ENCODE measurements at regions not wholly inside any gene's neighbourhood (a gene's known extent, or its start where the extent isn't known, plus 50 kb on each side); places are given as distances from the start of the nearest gene placed in this dataset.

GRCh38 chr4:32199639-32200038 is 1479.5 kb downstream of the PCDH7 start:
- DNase-seq (ENCODE audit: low read depth, low spot score) (no peak), ATAC-seq (no peak)
- H3K9me2 ChIP-seq (ENCODE audit: insufficient read depth): no peaks in the 10 kb centered on the region
- no peak overlapping the region for H3K4me3 ChIP-seq (replicated peaks in 1 of 2; ENCODE audit: low read depth in 1 of 2, low read length in 2 of 2)
- RAD21 ChIA-PET (ENCODE audit: low non-redundant PET in 1 of 2, low total read pairs in 2 of 2, uncharacterized antibody in 2 of 2, unreplicated experiment in 2 of 2): no interaction called here
- H3K9me3 ChIP-seq (ENCODE audit: control insufficient read depth in 1 of 2, insufficient read depth in 1 of 2, low read depth in 1 of 2, low read length in 2 of 2): no peaks in the 10 kb centered on the region
- intact Hi-C loops (cut with micrococcal nuclease): no loop called here
- no peak overlapping the region for H3K4me2 ChIP-seq (ENCODE audit: low read length)
- H4K20me1 ChIP-seq (ENCODE audit: insufficient read depth): no peaks in the 10 kb centered on the region
- CTCF ChIA-PET: no interaction called here
- H2AFZ ChIP-seq (ENCODE audit: low read depth, low read length, poor library complexity, severe bottlenecking): no peak overlapping the region
- no peak overlapping the region for H3K27ac ChIP-seq (ENCODE audit: low read depth, low read length)
- no peaks in the 10 kb centered on the region for H3K36me3 ChIP-seq (ENCODE audit: control insufficient read depth in 1 of 2, insufficient read depth in 2 of 2, low read length in 2 of 2)
- BruUV-seq (replicated peaks): no TSS peak
- no peaks in the 10 kb centered on the region for H3K79me2 ChIP-seq (ENCODE audit: insufficient read depth, low read length)
- no peak overlapping the region for H3K9ac ChIP-seq (ENCODE audit: low read length)
- no peaks in the 10 kb centered on the region for H3K4me1 ChIP-seq (ENCODE audit: control insufficient read depth in 1 of 2, insufficient read depth in 2 of 2, low read length in 2 of 2)
- POLR2A ChIA-PET: interaction anchor here (0.6 kb wide), 1 partner anchor 363 kb away, joined by 3 read pairs; no protein-coding TSS in a partner anchor
- TF ChIP-seq, protein P1, sequence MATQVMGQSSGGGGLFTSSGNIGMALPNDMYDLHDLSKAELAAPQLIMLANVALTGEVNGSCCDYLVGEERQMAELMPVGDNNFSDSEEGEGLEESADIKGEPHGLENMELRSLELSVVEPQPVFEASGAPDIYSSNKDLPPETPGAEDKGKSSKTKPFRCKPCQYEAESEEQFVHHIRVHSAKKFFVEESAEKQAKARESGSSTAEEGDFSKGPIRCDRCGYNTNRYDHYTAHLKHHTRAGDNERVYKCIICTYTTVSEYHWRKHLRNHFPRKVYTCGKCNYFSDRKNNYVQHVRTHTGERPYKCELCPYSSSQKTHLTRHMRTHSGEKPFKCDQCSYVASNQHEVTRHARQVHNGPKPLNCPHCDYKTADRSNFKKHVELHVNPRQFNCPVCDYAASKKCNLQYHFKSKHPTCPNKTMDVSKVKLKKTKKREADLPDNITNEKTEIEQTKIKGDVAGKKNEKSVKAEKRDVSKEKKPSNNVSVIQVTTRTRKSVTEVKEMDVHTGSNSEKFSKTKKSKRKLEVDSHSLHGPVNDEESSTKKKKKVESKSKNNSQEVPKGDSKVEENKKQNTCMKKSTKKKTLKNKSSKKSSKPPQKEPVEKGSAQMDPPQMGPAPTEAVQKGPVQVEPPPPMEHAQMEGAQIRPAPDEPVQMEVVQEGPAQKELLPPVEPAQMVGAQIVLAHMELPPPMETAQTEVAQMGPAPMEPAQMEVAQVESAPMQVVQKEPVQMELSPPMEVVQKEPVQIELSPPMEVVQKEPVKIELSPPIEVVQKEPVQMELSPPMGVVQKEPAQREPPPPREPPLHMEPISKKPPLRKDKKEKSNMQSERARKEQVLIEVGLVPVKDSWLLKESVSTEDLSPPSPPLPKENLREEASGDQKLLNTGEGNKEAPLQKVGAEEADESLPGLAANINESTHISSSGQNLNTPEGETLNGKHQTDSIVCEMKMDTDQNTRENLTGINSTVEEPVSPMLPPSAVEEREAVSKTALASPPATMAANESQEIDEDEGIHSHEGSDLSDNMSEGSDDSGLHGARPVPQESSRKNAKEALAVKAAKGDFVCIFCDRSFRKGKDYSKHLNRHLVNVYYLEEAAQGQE (IDR thresholded peaks at IDR 0.05; ENCODE audit: low read depth): no peak
- TF ChIP-seq EZH2phosphoT487 (IDR thresholded peaks at IDR 0.05; ENCODE audit: borderline replicate concordance) (no peak), YY1 (IDR thresholded peaks at IDR 0.05; ENCODE audit: extremely low read depth, insufficient replicate concordance, low read depth, low read length) (no peak)
- no peaks in the 10 kb centered on the region for H3K27me3 ChIP-seq (ENCODE audit: insufficient read depth, low read length)

DNA sequence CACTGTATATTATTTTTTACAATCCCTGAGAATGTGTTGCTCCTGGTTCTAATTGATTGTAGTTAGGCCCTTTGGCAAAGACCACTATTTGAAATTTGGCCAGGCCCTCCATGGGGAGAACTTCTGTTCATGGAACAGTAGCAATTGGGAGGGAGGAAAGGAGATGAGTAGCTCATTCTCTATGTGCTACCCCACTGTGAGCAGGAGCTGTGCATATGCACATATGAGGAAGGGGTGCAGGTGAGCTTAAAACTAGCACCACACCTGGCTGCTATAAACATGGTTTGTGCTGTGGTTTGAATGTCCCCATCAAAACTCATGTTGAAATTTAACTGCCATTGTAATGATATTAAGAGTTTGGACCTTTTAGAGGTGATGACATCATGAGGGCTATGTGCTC is 1483.2 kb downstream of the PCDH7 start:
- no peak overlapping the region for H2AFZ ChIP-seq (ENCODE audit: low read depth, low read length, poor library complexity, severe bottlenecking)
- H3K9me2 ChIP-seq (ENCODE audit: insufficient read depth): no peaks in the 10 kb centered on the region
- H3K27me3 ChIP-seq (ENCODE audit: insufficient read depth, low read length): no peaks in the 10 kb centered on the region
- POLR2A ChIA-PET: no interaction called here
- no TSS peak for BruUV-seq (replicated peaks)
- H3K4me2 ChIP-seq (ENCODE audit: low read length): no peak overlapping the region
- no peak overlapping the region for H3K4me3 ChIP-seq (replicated peaks in 1 of 2; ENCODE audit: low read depth in 1 of 2, low read length in 2 of 2)
- intact Hi-C loops (cut with micrococcal nuclease): no loop called here
- RAD21 ChIA-PET (ENCODE audit: low non-redundant PET in 1 of 2, low total read pairs in 2 of 2, uncharacterized antibody in 2 of 2, unreplicated experiment in 2 of 2): no interaction called here
- ATAC-seq (no peak), DNase-seq (ENCODE audit: low read depth, low spot score) (no peak)
- H3K27ac ChIP-seq (ENCODE audit: low read depth, low read length): no peak overlapping the region
- no peak overlapping the region for H3K9ac ChIP-seq (ENCODE audit: low read length)
- CTCF ChIA-PET: no interaction called here
- H3K79me2 ChIP-seq (ENCODE audit: insufficient read depth, low read length): no peaks in the 10 kb centered on the region
- no peaks in the 10 kb centered on the region for H4K20me1 ChIP-seq (ENCODE audit: insufficient read depth)
- H3K4me1 ChIP-seq (ENCODE audit: control insufficient read depth in 1 of 2, insufficient read depth in 2 of 2, low read length in 2 of 2): no peaks in the 10 kb centered on the region
- TF ChIP-seq SRF (IDR thresholded peaks at IDR 0.05; ENCODE audit: low read depth) (no peak), SP1 (IDR thresholded peaks at IDR 0.05; ENCODE audit: low read depth) (no peak), EZH2phosphoT487 (IDR thresholded peaks at IDR 0.05; ENCODE audit: borderline replicate concordance) (no peak), POLR2AphosphoS5 (IDR thresholded peaks at IDR 0.05; ENCODE audit: low read depth, low read length) (no peak), JUND (IDR thresholded peaks at IDR 0.05) (no peak), TCF7L2 (IDR thresholded peaks at IDR 0.05; ENCODE audit: borderline replicate concordance, extremely low read depth, insufficient read depth, insufficient read length) (no peak)
- TF ChIP-seq, protein P1 (IDR thresholded peaks at IDR 0.05; ENCODE audit: low read depth): no peak
- H3K36me3 ChIP-seq (ENCODE audit: control insufficient read depth in 1 of 2, insufficient read depth in 2 of 2, low read length in 2 of 2): no peaks in the 10 kb centered on the region
- H3K9me3 ChIP-seq (ENCODE audit: control insufficient read depth in 1 of 2, insufficient read depth in 1 of 2, low read depth in 1 of 2, low read length in 2 of 2): peaks cover 0 to 4% of the 10 kb centered on the region in 2 experiments; a peak in 1 of 4 replicates

Data from HCT116 (cell line).